OCI-LY1 (cell line): ENCODE measurements at regions not wholly inside any gene's neighbourhood (a gene's known extent, or its start where the extent isn't known, plus 50 kb on each side); places are given as distances from the start of the nearest gene placed in this dataset.

Source experiments
- H2AFZ ChIP-seq: fragments of 200-600 bp; sonication (generic), shearing (Covaris generic); 2 replicates; pipeline ENCODE4 v1.6.0; 2014; ENCODE audit warnings: antibody characterized with exemption, mild to moderate bottlenecking, low read length
- H3F3A ChIP-seq: fragments of 200-600 bp; sonication (generic), shearing (Covaris generic); 2 replicates; pipeline ENCODE4 v1.6.0; 2014; ENCODE audit warnings: mild to moderate bottlenecking, antibody characterized with exemption, low read length, moderate library complexity; ENCODE audit not compliant: insufficient read depth
- H3K27ac ChIP-seq: fragments of 200-600 bp; sonication (generic); 2 replicates; pipeline ENCODE4 v1.5.1; 2014; ENCODE audit warnings: low read length, mixed run types, mild to moderate bottlenecking, low read depth; ENCODE audit not compliant: poor library complexity, severe bottlenecking
- H3K27me3 ChIP-seq: fragments of 200-600 bp; sonication (generic); 2 replicates; pipeline ENCODE4 v1.6.0; 2014; ENCODE audit warnings: antibody characterized with exemption, mild to moderate bottlenecking, low read length, moderate library complexity; ENCODE audit not compliant: insufficient read depth
- H3K36me3 ChIP-seq: fragments of 200-600 bp; sonication (generic); 2 replicates; pipeline ENCODE4 v1.6.1; 2014; ENCODE audit warnings: mild to moderate bottlenecking, antibody characterized with exemption, low read length, moderate library complexity, mixed read lengths; ENCODE audit not compliant: insufficient read depth
- H3K4me1 ChIP-seq: fragments of 200-600 bp; sonication (generic); 2 replicates; pipeline ENCODE4 v1.5.1; 2014; ENCODE audit warnings: mild to moderate bottlenecking, low read length, moderate library complexity; ENCODE audit not compliant: insufficient read depth, severe bottlenecking
- H3K4me2 ChIP-seq: fragments of 200-600 bp; sonication (generic), shearing (Covaris generic); 2 replicates; pipeline ENCODE4 v1.6.1; 2014; ENCODE audit warnings: low read length
- H3K4me3 ChIP-seq: fragments of 200-600 bp; sonication (generic); 2 replicates; pipeline ENCODE4 v1.5.1; 2014; ENCODE audit warnings: low read length, low read depth, mild to moderate bottlenecking, mixed read lengths; ENCODE audit not compliant: poor library complexity, severe bottlenecking
- H3K79me2 ChIP-seq: fragments of 200-600 bp; shearing (Covaris generic); 2 replicates; pipeline ENCODE4 v1.6.1; 2016; ENCODE audit warnings: mixed run types, low read length, mixed read lengths; ENCODE audit not compliant: insufficient read depth
- H3K9ac ChIP-seq: fragments of 200-600 bp; sonication (generic), shearing (Covaris generic); 2 replicates; pipeline ENCODE4 v1.6.1; 2014; ENCODE audit warnings: mild to moderate bottlenecking, low read length, mixed read lengths
- H3K9me2 ChIP-seq: fragments of 200-600 bp; sonication (generic), shearing (Covaris generic); 2 replicates; pipeline ENCODE4 v1.6.1; 2014; ENCODE audit warnings: low read depth, mild to moderate bottlenecking, low read length, mixed read lengths
- H3K9me3 ChIP-seq: fragments of 200-600 bp; shearing (Covaris generic); 2 replicates; pipeline ENCODE4 v1.6.1; 2014; ENCODE audit warnings: low read length, mixed read lengths
- H4K20me1 ChIP-seq: fragments of 200-600 bp; sonication (generic), shearing (Covaris generic); 2 replicates; pipeline ENCODE4 v1.6.0; 2016; ENCODE audit warnings: mild to moderate bottlenecking, low read length; ENCODE audit not compliant: insufficient read depth
- EZH2 ChIP-seq: fragments of 200-600 bp; sonication (generic), shearing (Covaris generic); IDR thresholded peaks from 2 replicates; pipeline ENCODE4 v1.8.0; 2017; ENCODE audit warnings: borderline replicate concordance, mixed run types, mild to moderate bottlenecking, antibody characterized with exemption, low read length, moderate library complexity, mixed read lengths
- TF ChIP-seq, protein P1 (sequence below): fragments of 200-600 bp; sonication (generic), shearing (Covaris generic); IDR thresholded peaks from 2 replicates; pipeline ENCODE4 v1.5.1; 2017; ENCODE audit warnings: mild to moderate bottlenecking, antibody characterized with exemption, low read length, moderate library complexity, mixed read lengths

GRCh38 chr13:64441740-64442139 is 2788.4 kb downstream of the PCDH9 start:
- Histone ChIP-seq H3K4me1 (no peaks in the 10 kb centered on the region), H4K20me1 (no peaks in the 10 kb centered on the region), H3K27ac (no peak overlapping the region), H3K4me3 (no peak overlapping the region), H3K9ac (no peak overlapping the region), H3K36me3 (no peaks in the 10 kb centered on the region), H2AFZ (peak overlapping the region; percentile 75; the same call in 1 of the 2 replicates), H3K4me2 (no peak overlapping the region), H3K9me2 (no peaks in the 10 kb centered on the region), H3K9me3 (no peaks in the 10 kb centered on the region), H3K27me3 (no peaks in the 10 kb centered on the region), H3F3A (no peaks in the 10 kb centered on the region), H3K79me2 (no peaks in the 10 kb centered on the region)
- TF ChIP-seq EZH2 = no peak
- TF ChIP-seq, protein P1, sequence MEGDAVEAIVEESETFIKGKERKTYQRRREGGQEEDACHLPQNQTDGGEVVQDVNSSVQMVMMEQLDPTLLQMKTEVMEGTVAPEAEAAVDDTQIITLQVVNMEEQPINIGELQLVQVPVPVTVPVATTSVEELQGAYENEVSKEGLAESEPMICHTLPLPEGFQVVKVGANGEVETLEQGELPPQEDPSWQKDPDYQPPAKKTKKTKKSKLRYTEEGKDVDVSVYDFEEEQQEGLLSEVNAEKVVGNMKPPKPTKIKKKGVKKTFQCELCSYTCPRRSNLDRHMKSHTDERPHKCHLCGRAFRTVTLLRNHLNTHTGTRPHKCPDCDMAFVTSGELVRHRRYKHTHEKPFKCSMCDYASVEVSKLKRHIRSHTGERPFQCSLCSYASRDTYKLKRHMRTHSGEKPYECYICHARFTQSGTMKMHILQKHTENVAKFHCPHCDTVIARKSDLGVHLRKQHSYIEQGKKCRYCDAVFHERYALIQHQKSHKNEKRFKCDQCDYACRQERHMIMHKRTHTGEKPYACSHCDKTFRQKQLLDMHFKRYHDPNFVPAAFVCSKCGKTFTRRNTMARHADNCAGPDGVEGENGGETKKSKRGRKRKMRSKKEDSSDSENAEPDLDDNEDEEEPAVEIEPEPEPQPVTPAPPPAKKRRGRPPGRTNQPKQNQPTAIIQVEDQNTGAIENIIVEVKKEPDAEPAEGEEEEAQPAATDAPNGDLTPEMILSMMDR = no peak

- Histone ChIP-seq H2AFZ (no peak overlapping the region), H3K36me3 (no peaks in the 10 kb centered on the region), H3K27me3 (no peaks in the 10 kb centered on the region), H3K9ac (no peak overlapping the region), H3K9me2 (no peaks in the 10 kb centered on the region), H3K4me3 (no peak overlapping the region), H4K20me1 (no peaks in the 10 kb centered on the region), H3K9me3 (no peaks in the 10 kb centered on the region), H3K4me2 (no peak overlapping the region), H3F3A (no peaks in the 10 kb centered on the region), H3K4me1 (no peaks in the 10 kb centered on the region), H3K79me2 (no peaks in the 10 kb centered on the region), H3K27ac (no peak overlapping the region)
- TF ChIP-seq, protein P1 = no peak
Measured at GRCh38 chr13:64438084-64438483, 2792.1 kb downstream of the PCDH9 start.

GRCh38 chr13:64429691-64430090 is 2800.4 kb downstream of the PCDH9 start:
- no peaks in the 10 kb centered on the region for H3K9me2 ChIP-seq
- no peaks in the 10 kb centered on the region for H3K9me3 ChIP-seq
- no peaks in the 10 kb centered on the region for H3K79me2 ChIP-seq
- H3F3A ChIP-seq = no peaks in the 10 kb centered on the region
- no peak overlapping the region for H3K4me3 ChIP-seq
- no peak overlapping the region for H3K9ac ChIP-seq
- H3K4me2 ChIP-seq = no peak overlapping the region
- H3K27ac ChIP-seq = no peak overlapping the region
- no peak overlapping the region for H2AFZ ChIP-seq
- no peaks in the 10 kb centered on the region for H3K36me3 ChIP-seq
- H3K4me1 ChIP-seq = no peaks in the 10 kb centered on the region
- no peaks in the 10 kb centered on the region for H3K27me3 ChIP-seq
- no peaks in the 10 kb centered on the region for H4K20me1 ChIP-seq
- TF ChIP-seq EZH2 = no peak
- TF ChIP-seq, protein P1 = no peak
